Liver (tissue), 3 donors: ENCODE measurements at regions not wholly inside any gene's neighbourhood (a gene's known extent, or its start where the extent isn't known, plus 50 kb on each side); places are given as distances from the start of the nearest gene placed in this dataset.

Experiments
- ATF3 ChIP-seq: IDR thresholded peaks from 2 replicates; pipeline ENCODE4 v1.6.1; 2016; ENCODE audit warnings: antibody characterized with exemption
- EGR1 ChIP-seq, 2 donors: IDR thresholded peaks; 2 replicates each; pipeline ENCODE4 v1.6.1; 2016 to 2018; ENCODE audit warnings: antibody characterized with exemption in 2 of 2, low read depth in 2 of 2
- GABPA ChIP-seq, 2 donors: IDR thresholded peaks in 1 of 2; conservative IDR thresholded peaks in 1 of 2; 2 replicates each; pipeline ENCODE4 v1.6.1; 2016; ENCODE audit warnings: antibody characterized with exemption in 2 of 2, mild to moderate bottlenecking in 1 of 2, moderate library complexity in 1 of 2
- HNF4A ChIP-seq, 2 donors: conservative IDR thresholded peaks; 2 replicates each; pipeline ENCODE4 v1.6.1; 2016; ENCODE audit warnings: antibody characterized with exemption in 2 of 2, mild to moderate bottlenecking in 2 of 2
- JUND ChIP-seq, 2 donors: IDR thresholded peaks; 2 replicates each; pipeline ENCODE4 v1.6.1; 2016; ENCODE audit warnings: antibody characterized with exemption in 2 of 2
- RAD21 ChIP-seq, 2 donors: IDR thresholded peaks; 2 replicates each; pipeline ENCODE4 v1.6.1; 2016; ENCODE audit warnings: antibody characterized with exemption in 2 of 2, mild to moderate bottlenecking in 2 of 2
- RXRA ChIP-seq, 2 donors: IDR thresholded peaks; 2 replicates each; pipeline ENCODE4 v1.6.1; 2017 to 2018; ENCODE audit warnings: antibody characterized with exemption in 2 of 2, mild to moderate bottlenecking in 1 of 2
- SP1 ChIP-seq: IDR thresholded peaks from 2 replicates; pipeline ENCODE4 v1.6.1; 2018; ENCODE audit warnings: antibody characterized with exemption, mild to moderate bottlenecking
- TAF1 ChIP-seq: conservative IDR thresholded peaks from 2 replicates; pipeline ENCODE4 v1.6.1; 2016; ENCODE audit warnings: antibody characterized with exemption, mild to moderate bottlenecking
- YY1 ChIP-seq: IDR thresholded peaks from 2 replicates; pipeline ENCODE4 v1.6.1; 2016; ENCODE audit warnings: antibody characterized with exemption, mild to moderate bottlenecking
- TF ChIP-seq, protein P1 (sequence below): fragments of 150-350 bp; IDR thresholded peaks from 2 replicates; pipeline ENCODE4 v1.5.1; 2017; ENCODE audit warnings: improper control_type of control experiment, low read depth, low read length; ENCODE audit not compliant: missing input control
- TF ChIP-seq, protein P2 (sequence below): IDR thresholded peaks from 2 replicates; pipeline ENCODE4 v1.6.1; 2016; ENCODE audit warnings: antibody characterized with exemption, mild to moderate bottlenecking
- TF ChIP-seq, protein P3 (sequence below): IDR thresholded peaks from 2 replicates; pipeline ENCODE4 v1.6.1; 2016; ENCODE audit warnings: antibody characterized with exemption
- TF ChIP-seq, protein P4 (sequence below): IDR thresholded peaks from 2 replicates; pipeline ENCODE4 v1.6.1; 2016; ENCODE audit warnings: antibody characterized with exemption
- donor health status: healthy.
- donor health status: healthy.

DNA sequence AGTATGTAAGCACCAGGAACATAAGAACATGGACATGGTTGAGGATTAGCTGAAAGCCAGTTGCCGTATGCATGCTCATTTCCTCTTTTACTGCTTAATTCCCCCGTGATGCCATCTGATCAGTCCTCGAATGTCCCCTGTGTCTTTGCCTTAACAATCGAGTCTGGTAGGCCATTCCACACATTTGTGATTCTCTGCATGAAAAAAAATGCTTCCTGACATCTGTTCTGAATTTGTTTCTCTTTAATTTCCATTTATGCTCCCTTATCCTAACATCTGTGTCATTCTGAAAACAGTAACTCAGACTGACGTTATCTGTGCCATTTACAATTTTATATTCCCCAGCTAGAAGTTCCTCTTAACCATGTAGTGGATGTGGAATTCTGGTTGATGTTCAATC is 158.2 kb upstream of the TOX3 start:
- TF ChIP-seq, protein P1, sequence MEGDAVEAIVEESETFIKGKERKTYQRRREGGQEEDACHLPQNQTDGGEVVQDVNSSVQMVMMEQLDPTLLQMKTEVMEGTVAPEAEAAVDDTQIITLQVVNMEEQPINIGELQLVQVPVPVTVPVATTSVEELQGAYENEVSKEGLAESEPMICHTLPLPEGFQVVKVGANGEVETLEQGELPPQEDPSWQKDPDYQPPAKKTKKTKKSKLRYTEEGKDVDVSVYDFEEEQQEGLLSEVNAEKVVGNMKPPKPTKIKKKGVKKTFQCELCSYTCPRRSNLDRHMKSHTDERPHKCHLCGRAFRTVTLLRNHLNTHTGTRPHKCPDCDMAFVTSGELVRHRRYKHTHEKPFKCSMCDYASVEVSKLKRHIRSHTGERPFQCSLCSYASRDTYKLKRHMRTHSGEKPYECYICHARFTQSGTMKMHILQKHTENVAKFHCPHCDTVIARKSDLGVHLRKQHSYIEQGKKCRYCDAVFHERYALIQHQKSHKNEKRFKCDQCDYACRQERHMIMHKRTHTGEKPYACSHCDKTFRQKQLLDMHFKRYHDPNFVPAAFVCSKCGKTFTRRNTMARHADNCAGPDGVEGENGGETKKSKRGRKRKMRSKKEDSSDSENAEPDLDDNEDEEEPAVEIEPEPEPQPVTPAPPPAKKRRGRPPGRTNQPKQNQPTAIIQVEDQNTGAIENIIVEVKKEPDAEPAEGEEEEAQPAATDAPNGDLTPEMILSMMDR = no peak
- TF ChIP-seq, protein P2, sequence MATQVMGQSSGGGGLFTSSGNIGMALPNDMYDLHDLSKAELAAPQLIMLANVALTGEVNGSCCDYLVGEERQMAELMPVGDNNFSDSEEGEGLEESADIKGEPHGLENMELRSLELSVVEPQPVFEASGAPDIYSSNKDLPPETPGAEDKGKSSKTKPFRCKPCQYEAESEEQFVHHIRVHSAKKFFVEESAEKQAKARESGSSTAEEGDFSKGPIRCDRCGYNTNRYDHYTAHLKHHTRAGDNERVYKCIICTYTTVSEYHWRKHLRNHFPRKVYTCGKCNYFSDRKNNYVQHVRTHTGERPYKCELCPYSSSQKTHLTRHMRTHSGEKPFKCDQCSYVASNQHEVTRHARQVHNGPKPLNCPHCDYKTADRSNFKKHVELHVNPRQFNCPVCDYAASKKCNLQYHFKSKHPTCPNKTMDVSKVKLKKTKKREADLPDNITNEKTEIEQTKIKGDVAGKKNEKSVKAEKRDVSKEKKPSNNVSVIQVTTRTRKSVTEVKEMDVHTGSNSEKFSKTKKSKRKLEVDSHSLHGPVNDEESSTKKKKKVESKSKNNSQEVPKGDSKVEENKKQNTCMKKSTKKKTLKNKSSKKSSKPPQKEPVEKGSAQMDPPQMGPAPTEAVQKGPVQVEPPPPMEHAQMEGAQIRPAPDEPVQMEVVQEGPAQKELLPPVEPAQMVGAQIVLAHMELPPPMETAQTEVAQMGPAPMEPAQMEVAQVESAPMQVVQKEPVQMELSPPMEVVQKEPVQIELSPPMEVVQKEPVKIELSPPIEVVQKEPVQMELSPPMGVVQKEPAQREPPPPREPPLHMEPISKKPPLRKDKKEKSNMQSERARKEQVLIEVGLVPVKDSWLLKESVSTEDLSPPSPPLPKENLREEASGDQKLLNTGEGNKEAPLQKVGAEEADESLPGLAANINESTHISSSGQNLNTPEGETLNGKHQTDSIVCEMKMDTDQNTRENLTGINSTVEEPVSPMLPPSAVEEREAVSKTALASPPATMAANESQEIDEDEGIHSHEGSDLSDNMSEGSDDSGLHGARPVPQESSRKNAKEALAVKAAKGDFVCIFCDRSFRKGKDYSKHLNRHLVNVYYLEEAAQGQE = no peak
- no peak for TF ChIP-seq YY1
- TF ChIP-seq, protein P3, sequence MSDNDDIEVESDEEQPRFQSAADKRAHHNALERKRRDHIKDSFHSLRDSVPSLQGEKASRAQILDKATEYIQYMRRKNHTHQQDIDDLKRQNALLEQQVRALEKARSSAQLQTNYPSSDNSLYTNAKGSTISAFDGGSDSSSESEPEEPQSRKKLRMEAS = no peak
- TF ChIP-seq RXRA (IDR thresholded peaks at IDR 0.05) = no peak
- no peak for TF ChIP-seq JUND (IDR thresholded peaks at IDR 0.05)
- TF ChIP-seq ATF3 = no peak
- no peak for TF ChIP-seq TAF1
- no peak for TF ChIP-seq HNF4A (conservative IDR thresholded peaks at IDR 0.05)
- TF ChIP-seq SP1 = no peak
- TF ChIP-seq RAD21 (IDR thresholded peaks at IDR 0.05) = no peak
- TF ChIP-seq EGR1 (IDR thresholded peaks at IDR 0.05; ENCODE audit: low read depth in 2 of 2) = no peak
- TF ChIP-seq GABPA (IDR thresholded peaks at IDR 0.05 in 1 of 2, conservative IDR thresholded peaks at IDR 0.05 in 1 of 2) = no peak
- TF ChIP-seq, protein P4, sequence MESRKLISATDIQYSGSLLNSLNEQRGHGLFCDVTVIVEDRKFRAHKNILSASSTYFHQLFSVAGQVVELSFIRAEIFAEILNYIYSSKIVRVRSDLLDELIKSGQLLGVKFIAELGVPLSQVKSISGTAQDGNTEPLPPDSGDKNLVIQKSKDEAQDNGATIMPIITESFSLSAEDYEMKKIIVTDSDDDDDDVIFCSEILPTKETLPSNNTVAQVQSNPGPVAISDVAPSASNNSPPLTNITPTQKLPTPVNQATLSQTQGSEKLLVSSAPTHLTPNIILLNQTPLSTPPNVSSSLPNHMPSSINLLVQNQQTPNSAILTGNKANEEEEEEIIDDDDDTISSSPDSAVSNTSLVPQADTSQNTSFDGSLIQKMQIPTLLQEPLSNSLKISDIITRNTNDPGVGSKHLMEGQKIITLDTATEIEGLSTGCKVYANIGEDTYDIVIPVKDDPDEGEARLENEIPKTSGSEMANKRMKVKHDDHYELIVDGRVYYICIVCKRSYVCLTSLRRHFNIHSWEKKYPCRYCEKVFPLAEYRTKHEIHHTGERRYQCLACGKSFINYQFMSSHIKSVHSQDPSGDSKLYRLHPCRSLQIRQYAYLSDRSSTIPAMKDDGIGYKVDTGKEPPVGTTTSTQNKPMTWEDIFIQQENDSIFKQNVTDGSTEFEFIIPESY = no peak
